RWPE1 (cell line): ENCODE measurements at regions not wholly inside any gene's neighbourhood (a gene's known extent, or its start where the extent isn't known, plus 50 kb on each side); places are given as distances from the start of the nearest gene placed in this dataset.

ENCODE experiments used
- CTCF ChIA-PET: fragments of 350-600 bp; sonication (Branson Sonifier 250); formaldehyde crosslinking; extraction: SDS; loops from one replicate; lab custom pipeline; 2021; lab: Yijun Ruan, JAX
- POLR2A ChIA-PET: fragments of 400-600 bp; formaldehyde crosslinking; extraction: SDS; loops from one replicate; lab custom pipeline; 2020; ENCODE audit warnings: antibody characterized with exemption; ENCODE audit not compliant: low non-redundant PET; lab: Yijun Ruan, JAX
- DNase-seq: peaks from one replicate; pipeline ENCODE4 v3.0.0; 2012; ENCODE audit warnings: low spot score
- H3K27ac ChIP-seq: fragments of 450-650 bp; 2 replicates; pipeline ENCODE4 v1.5.1; 2017
- CTCF ChIP-seq: fragments of 450-650 bp; conservative IDR thresholded peaks from 2 replicates; pipeline ENCODE4 v1.5.1; 2017; ENCODE audit warnings: low read depth, mild to moderate bottlenecking

DNA sequence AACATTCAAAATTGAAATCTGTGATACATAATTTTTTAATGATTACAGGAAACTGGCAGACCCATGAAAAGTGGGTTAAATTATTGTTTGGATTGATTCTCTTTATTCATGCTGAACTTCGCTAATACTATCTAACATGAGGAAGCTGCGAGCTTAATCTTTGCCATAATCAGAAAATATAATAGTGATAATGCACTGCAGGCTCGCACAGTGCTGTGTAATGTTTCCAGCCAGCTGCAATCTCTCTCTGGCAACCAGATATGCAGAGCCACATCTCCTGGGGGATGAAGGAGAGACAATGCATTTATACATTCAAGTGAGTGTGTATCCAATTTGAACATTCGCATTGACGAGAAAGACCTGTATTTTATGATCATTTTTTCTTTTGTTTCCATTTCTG lies 669.7 kb upstream of the RGMB start:
- H3K27ac ChIP-seq: no peak overlapping the region
- POLR2A ChIA-PET: no interaction called here
- no peak for DNase-seq
- CTCF ChIA-PET: no interaction called here
- no peak for TF ChIP-seq CTCF

DNA sequence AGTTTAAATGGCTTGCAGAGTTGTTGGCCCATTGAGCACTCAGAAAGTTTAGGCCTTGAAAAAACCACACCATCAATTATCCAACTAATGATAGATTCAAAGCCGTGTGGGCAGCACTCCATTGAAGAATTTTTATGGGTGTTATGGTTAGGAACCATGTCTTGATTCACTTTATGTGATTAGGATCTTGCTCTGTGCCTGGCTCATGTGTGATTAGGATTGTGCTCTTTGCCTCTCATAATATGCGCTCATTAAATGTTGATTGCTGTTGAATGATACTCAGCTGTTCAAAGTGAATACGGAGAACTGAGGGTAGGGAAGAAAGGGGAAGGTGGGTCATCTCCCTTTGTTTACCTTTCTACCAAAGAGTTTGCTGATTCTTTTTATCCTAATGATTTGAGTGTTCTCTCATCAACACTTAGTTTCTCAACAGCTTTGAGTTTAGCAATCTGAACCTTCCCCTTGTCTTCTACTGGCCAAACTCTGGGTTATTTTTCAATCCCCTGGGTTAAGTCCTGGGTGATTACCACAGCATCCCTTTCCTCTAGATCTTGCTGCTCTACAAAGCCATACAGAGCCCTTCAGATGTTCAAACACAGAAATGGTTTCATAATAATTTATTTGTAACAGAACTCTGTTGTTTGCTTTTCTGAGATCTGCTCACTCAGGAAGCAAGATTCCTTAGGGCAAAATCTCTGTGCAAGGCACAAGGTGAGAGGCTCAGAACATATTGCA lies 668.8 kb upstream of the RGMB start:
- no peak for DNase-seq
- ChIA-PET POLR2A (no interaction called here), CTCF (no interaction called here)
- no peak for TF ChIP-seq CTCF
- H3K27ac ChIP-seq: no peak overlapping the region

- DNase-seq: no peak
- no peak for TF ChIP-seq CTCF
- no peak overlapping the region for H3K27ac ChIP-seq
- ChIA-PET CTCF (interaction anchor here (0.6 kb wide), 1 partner anchor 19 kb away, joined by 5 read pairs; no protein-coding TSS in a partner anchor), POLR2A (no interaction called here)
These were observed 667.8 kb upstream of the RGMB start for GRCh38 chr5:98105681-98106080.

GRCh38 chr5:98106116-98107031 lies 667.1 kb upstream of the RGMB start:
- no peak for DNase-seq
- TF ChIP-seq CTCF: no peak
- POLR2A ChIA-PET: no interaction called here
- CTCF ChIA-PET: interaction anchor here (0.6 kb wide), 3 partner anchors 9 to 554 kb away, joined by 3 to 5 read pairs (median 4); no protein-coding TSS in a partner anchor
- H3K27ac ChIP-seq: no peak overlapping the region

DNA sequence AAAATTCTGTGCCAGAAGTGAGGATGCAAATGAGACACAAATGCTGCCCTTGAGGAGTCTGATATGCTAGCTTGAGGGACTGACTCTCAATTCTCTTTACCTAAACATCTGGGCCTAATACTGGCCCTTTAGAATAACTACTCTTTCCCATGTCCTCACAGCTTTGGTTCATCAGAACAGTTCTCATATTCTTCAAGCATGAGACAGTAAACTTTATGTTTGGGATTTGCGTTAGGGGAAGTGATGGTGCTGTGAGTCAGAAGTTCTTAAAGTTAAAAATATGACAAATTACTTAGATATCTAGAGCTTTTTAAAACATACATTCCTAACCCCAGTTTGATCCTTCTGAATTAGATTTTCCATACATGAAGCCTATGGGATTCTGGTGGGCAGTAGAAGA lies 665.0 kb upstream of the RGMB start:
- POLR2A ChIA-PET: no interaction called here
- TF ChIP-seq CTCF: no peak
- DNase-seq: peak; percentile 78
- no peak overlapping the region for H3K27ac ChIP-seq
- CTCF ChIA-PET: interaction anchor here (0.8 kb wide), 1 partner anchor 10 kb away, joined by 3 read pairs; no protein-coding TSS in a partner anchor

GRCh38 chr5:98109561-98110006 lies 663.9 kb upstream of the RGMB start:
- TF ChIP-seq CTCF: no peak
- peak overlapping the region; percentile 81 for H3K27ac ChIP-seq
- POLR2A ChIA-PET: no interaction called here
- DNase-seq: peak; percentile 38
- CTCF ChIA-PET: no interaction called here
